ENCODE measurements at regions not wholly inside any gene's neighbourhood (a gene's known extent, or its start where the extent isn't known, plus 50 kb on each side); places are given as distances from the start of the nearest gene placed in this dataset.

GRCh38 chr17:10894220-10894619, 56.3 kb upstream of the PIRT start:
- ChIA-PET POLR2A (no interaction called here), CTCF (no interaction called here)
- TF ChIP-seq ELF4 (IDR thresholded peaks at IDR 0.05) (no peak), HDGF (IDR thresholded peaks at IDR 0.05; ENCODE audit: borderline replicate concordance) (no peak), LEF1 (IDR thresholded peaks at IDR 0.05; ENCODE audit: borderline replicate concordance) (no peak), NFRKB (IDR thresholded peaks at IDR 0.05) (no peak), FOXK2 (IDR thresholded peaks at IDR 0.05) (no peak), L3MBTL2 (conservative IDR thresholded peaks at IDR 0.05) (no peak), BHLHE40 (IDR thresholded peaks at IDR 0.05; ENCODE audit: borderline replicate concordance) (no peak), FOXA1 (IDR thresholded peaks at IDR 0.05) (no peak), ARNT (IDR thresholded peaks at IDR 0.05) (no peak), SUZ12 (IDR thresholded peaks at IDR 0.05) (no peak), ZNF384 (IDR thresholded peaks at IDR 0.05) (no peak), CTBP1 (IDR thresholded peaks at IDR 0.05; ENCODE audit: borderline replicate concordance) (no peak), TARDBP (IDR thresholded peaks at IDR 0.05) (no peak)
- DNase-seq (ENCODE audit: extremely low spot score): no peak

- ChIA-PET POLR2A (no interaction called here), CTCF (no interaction called here)
- TF ChIP-seq CTBP1 (IDR thresholded peaks at IDR 0.05; ENCODE audit: borderline replicate concordance): no peak
- no peak for TF ChIP-seq ARNT (IDR thresholded peaks at IDR 0.05)
- no peak for TF ChIP-seq BHLHE40 (IDR thresholded peaks at IDR 0.05; ENCODE audit: borderline replicate concordance)
- TF ChIP-seq LEF1 (IDR thresholded peaks at IDR 0.05; ENCODE audit: borderline replicate concordance): no peak
- no peak for TF ChIP-seq FOXK2 (IDR thresholded peaks at IDR 0.05)
- no peak for TF ChIP-seq L3MBTL2 (conservative IDR thresholded peaks at IDR 0.05)
- TF ChIP-seq PKNOX1 (IDR thresholded peaks at IDR 0.05): no peak
- no peak for TF ChIP-seq ZNF384 (IDR thresholded peaks at IDR 0.05)
- no peak for TF ChIP-seq NFRKB (IDR thresholded peaks at IDR 0.05)
- no peak for TF ChIP-seq SUZ12 (IDR thresholded peaks at IDR 0.05)
- TF ChIP-seq SP1 (IDR thresholded peaks at IDR 0.05): no peak
- no peak for TF ChIP-seq TARDBP (IDR thresholded peaks at IDR 0.05)
- no peak for TF ChIP-seq HDGF (IDR thresholded peaks at IDR 0.05; ENCODE audit: borderline replicate concordance)
- TF ChIP-seq FOXM1 (IDR thresholded peaks at IDR 0.05; ENCODE audit: borderline replicate concordance): no peak
- TF ChIP-seq ELF4 (IDR thresholded peaks at IDR 0.05): no peak
- no peak for TF ChIP-seq FOXA1 (IDR thresholded peaks at IDR 0.05)
- no peak for DNase-seq (ENCODE audit: extremely low spot score)
Measured at GRCh38 chr17:10888858-10889257, 51.0 kb upstream of the PIRT start.
